GM18498 (cell line): ENCODE measurements at regions not wholly inside any gene's neighbourhood (a gene's known extent, or its start where the extent isn't known, plus 50 kb on each side); places are given as distances from the start of the nearest gene placed in this dataset.
"Not testable (repeated sequence)": the region's sequence is repeated elsewhere in the genome, so short reads cannot be mapped to it uniquely, and the experiment has no call there.

Experiments used
- ATAC-seq: cut with Tn5 transposase; IDR thresholded peaks from one replicate; pipeline ENCODE4 v1.9.1; 2021; ENCODE audit warnings: mild to moderate bottlenecking, moderate library complexity; ENCODE audit not compliant: unreplicated experiment

GRCh38 chr10:86579883-86580520 is 58.4 kb upstream of the WAPL start:
- no peak for ATAC-seq

GRCh38 chr10:86580521-86580891 is 58.9 kb upstream of the WAPL start:
- no peak for ATAC-seq

GRCh38 chr10:86583983-86584382 is 62.4 kb upstream of the WAPL start:
- no peak for ATAC-seq

GRCh38 chr10:86585037-86585929 is 63.7 kb upstream of the WAPL start:
- ATAC-seq, result peak; percentile 96

GRCh38 chr10:86586516-86586915 is 64.9 kb upstream of the WAPL start:
- no peak for ATAC-seq

- ATAC-seq, result not testable (repeated sequence)
Observed at GRCh38 chr10:86588781-86589180, 65.6 kb upstream of the OPN4 start.

GRCh38 chr10:86591436-86591835 is 62.9 kb upstream of the OPN4 start:
- no peak for ATAC-seq

- no peak for ATAC-seq
Observed at GRCh38 chr10:86592413-86592812, 61.9 kb upstream of the OPN4 start.

GRCh38 chr10:86594535-86594934 is 59.8 kb upstream of the OPN4 start:
- no peak for ATAC-seq

GRCh38 chr10:86595496-86595895 is 58.9 kb upstream of the OPN4 start:
- ATAC-seq, result no peak

- ATAC-seq, result no peak
Observed at GRCh38 chr10:86596266-86596665, 58.1 kb upstream of the OPN4 start.

GRCh38 chr10:86597306-86597705 is 57.0 kb upstream of the OPN4 start:
- ATAC-seq, result no peak

GRCh38 chr10:86598151-86598550 is 56.2 kb upstream of the OPN4 start:
- no peak for ATAC-seq

- ATAC-seq, result no peak
Observed at GRCh38 chr10:86599041-86599440, 55.3 kb upstream of the OPN4 start.

GRCh38 chr10:86599729-86600128 is 54.6 kb upstream of the OPN4 start:
- ATAC-seq, result peak; percentile 63

GRCh38 chr10:86600296-86600695 is 54.1 kb upstream of the OPN4 start:
- no peak for ATAC-seq

GRCh38 chr10:86601956-86602602 is 52.3 kb upstream of the OPN4 start:
- no peak for ATAC-seq

GRCh38 chr10:86603256-86603655 is 51.1 kb upstream of the OPN4 start:
- ATAC-seq, result no peak
